GM18508 (cell line): ENCODE measurements at regions not wholly inside any gene's neighbourhood (a gene's known extent, or its start where the extent isn't known, plus 50 kb on each side); places are given as distances from the start of the nearest gene placed in this dataset.

Experiments used
- ATAC-seq: cut with Tn5 transposase; IDR thresholded peaks from one replicate; pipeline ENCODE4 v1.9.1; 2021; ENCODE audit warnings: moderate number of reproducible peaks; ENCODE audit not compliant: insufficient read depth, unreplicated experiment

- ATAC-seq: no peak
Measured at GRCh38 chr20:22977047-22977785, 57.9 kb upstream of the SSTR4 start.

- no peak for ATAC-seq
Measured at GRCh38 chr20:22984008-22984407, 51.1 kb upstream of the SSTR4 start.

- no peak for ATAC-seq
Measured at GRCh38 chr20:22984606-22985005, 50.5 kb upstream of the SSTR4 start.

- no peak for ATAC-seq
Measured at GRCh38 chr20:22985239-22985778, 49.8 kb upstream of the SSTR4 start.
